K562 (cell line): ENCODE measurements at regions not wholly inside any gene's neighbourhood (a gene's known extent, or its start where the extent isn't known, plus 50 kb on each side); places are given as distances from the start of the nearest gene placed in this dataset.

Experiments used
- KAT7 ChIP-seq: sonication (generic); formaldehyde crosslinking; IDR thresholded peaks from 2 replicates; pipeline ENCODE4 v1.8.0; 2022; ENCODE audit warnings: missing genetic modification reagents, mild to moderate bottlenecking, borderline replicate concordance
- MAFF ChIP-seq: IDR thresholded peaks from 2 replicates; pipeline ENCODE4 v1.6.1; 2012; ENCODE audit warnings: low read length, improper control_type of control experiment
- POLR2A ChIP-seq: fragments of 450-650 bp; conservative IDR thresholded peaks from 2 replicates; pipeline ENCODE4 v1.6.1; 2016

- TF ChIP-seq MAFF (no peak), KAT7 (CRISPR knock-in tag) (no peak), POLR2A (no peak)
Observed at GRCh38 chr6:142612956-142613355, 311.1 kb downstream of the ADGRG6 start.
